Neuronal stem cell (in vitro differentiated cells): ENCODE measurements at regions not wholly inside any gene's neighbourhood (a gene's known extent, or its start where the extent isn't known, plus 50 kb on each side); places are given as distances from the start of the nearest gene placed in this dataset.

Experiments used
- DNase-seq: peaks from one replicate; pipeline ENCODE4 v3.0.0-alpha.2; 2013; ENCODE audit warnings: low spot score
- H2AFZ ChIP-seq: one replicate; pipeline ENCODE4 v1.6.1; 2013; ENCODE audit warnings: mild to moderate bottlenecking, low read length, inconsistent platforms
- H2AK5ac ChIP-seq: 2 replicates; pipeline ENCODE4 v1.6.1; 2013; ENCODE audit warnings: low read depth, mild to moderate bottlenecking, inconsistent platforms, low read length, moderate library complexity, mixed read lengths
- H2BK120ac ChIP-seq: 2 replicates; pipeline ENCODE4 v1.6.1; 2013; ENCODE audit warnings: low read depth, mild to moderate bottlenecking, inconsistent platforms, low read length, moderate library complexity, mixed read lengths
- H2BK12ac ChIP-seq: one replicate; pipeline ENCODE4 v1.6.1; 2013; ENCODE audit warnings: low read length, inconsistent platforms
- H2BK15ac ChIP-seq: 2 replicates; pipeline ENCODE4 v1.6.1; 2013; ENCODE audit warnings: mild to moderate bottlenecking, low read length, inconsistent platforms, mixed read lengths
- H2BK5ac ChIP-seq: one replicate; pipeline ENCODE4 v1.6.1; 2013; ENCODE audit warnings: inconsistent platforms, mild to moderate bottlenecking, low read length, moderate library complexity
- H3K14ac ChIP-seq: one replicate; pipeline ENCODE4 v1.6.1; 2013; ENCODE audit warnings: low read length, inconsistent platforms
- H3K18ac ChIP-seq: 2 replicates; pipeline ENCODE4 v1.6.1; 2013; ENCODE audit warnings: low read length, inconsistent platforms
- H3K23ac ChIP-seq: 2 replicates; pipeline ENCODE4 v1.6.1; 2013; ENCODE audit warnings: low read depth, mild to moderate bottlenecking, mixed read lengths, low read length, inconsistent platforms; ENCODE audit not compliant: poor library complexity
- H3K27ac ChIP-seq: replicated peaks from 3 replicates; pipeline ENCODE4 v1.5.1; 2013; ENCODE audit warnings: low read length, inconsistent platforms
- H3K27me3 ChIP-seq, 3 experiments: 2 replicates each; pipeline ENCODE4 v1.6.1; 2013; ENCODE audit warnings: low read length in 3 of 3, mild to moderate bottlenecking in 2 of 3, inconsistent platforms in 1 of 3, low read depth in 1 of 3, mixed read lengths in 1 of 3, moderate library complexity in 1 of 3; ENCODE audit not compliant: control insufficient read depth in 3 of 3, insufficient read depth in 3 of 3
- H3K36me3 ChIP-seq, 2 donors: replicated peaks in 1 of 2; 2 replicates each; pipeline ENCODE4 v1.6.1; 2013; ENCODE audit warnings: low read length in 2 of 2; ENCODE audit not compliant: control insufficient read depth in 2 of 2, insufficient read depth in 2 of 2
- H3K4ac ChIP-seq: 2 replicates; pipeline ENCODE4 v1.6.1; 2013; ENCODE audit warnings: inconsistent platforms, mild to moderate bottlenecking, low read length, moderate library complexity
- H3K4me1 ChIP-seq, 2 donors: 1 replicate in 1 of 2; 2 replicates in 1 of 2; pipeline ENCODE4 v1.6.1; 2013; ENCODE audit warnings: low read length in 2 of 2, low read depth in 1 of 2; ENCODE audit not compliant: control insufficient read depth in 2 of 2, insufficient read depth in 1 of 2
- H3K4me2 ChIP-seq: one replicate; pipeline ENCODE4 v1.6.1; 2013; ENCODE audit warnings: mild to moderate bottlenecking, low read length, inconsistent platforms; ENCODE audit not compliant: insufficient read depth, poor library complexity, severe bottlenecking
- H3K4me3 ChIP-seq, 2 donors: 2 replicates each; pipeline ENCODE4 v1.5.1; 2013; ENCODE audit warnings: low read length in 2 of 2, mild to moderate bottlenecking in 2 of 2, inconsistent platforms in 1 of 2, moderate library complexity in 1 of 2
- H3K79me1 ChIP-seq: one replicate; pipeline ENCODE4 v1.6.1; 2013; ENCODE audit warnings: low read depth, mild to moderate bottlenecking, inconsistent platforms, low read length, moderate library complexity
- H3K9ac ChIP-seq: one replicate; pipeline ENCODE4 v1.6.1; 2013; ENCODE audit warnings: mild to moderate bottlenecking, low read depth, low read length, inconsistent platforms; ENCODE audit not compliant: poor library complexity
- H3K9me3 ChIP-seq, 2 donors: replicated peaks in 1 of 2; 2 replicates each; pipeline versions ENCODE3 to v1.6.1; 2013; ENCODE audit warnings: low read length in 2 of 2, mild to moderate bottlenecking in 2 of 2, inconsistent platforms in 1 of 2, low read depth in 1 of 2, mixed read lengths in 1 of 2, moderate library complexity in 1 of 2; ENCODE audit not compliant: control insufficient read depth in 2 of 2, insufficient read depth in 1 of 2
- H4K8ac ChIP-seq: one replicate; pipeline ENCODE4 v1.6.1; 2013; ENCODE audit warnings: low read depth, mild to moderate bottlenecking, inconsistent platforms, low read length, moderate library complexity
- H4K91ac ChIP-seq: one replicate; pipeline ENCODE4 v1.6.1; 2013; ENCODE audit warnings: low read length, low read depth, mild to moderate bottlenecking, inconsistent platforms; ENCODE audit not compliant: poor library complexity
- WGBS, 2 donors: extraction: QIAGEN DNeasy Blood & Tissue Kit; methylation state at CpG; one replicate each; pipeline ENCODE4 v1.1.7; 2013; ENCODE audit warnings: missing lambda C conversion rate in 2 of 2, mixed read lengths in 1 of 2; ENCODE audit not compliant: insufficient read length in 2 of 2, insufficient replicate concordance in 1 of 2; ENCODE audit errors: extremely low coverage in 2 of 2; 5-methylcytosine and 5-hydroxymethylcytosine counted together

- Histone ChIP-seq H2BK15ac (no peak overlapping the region), H3K4me3 (no peak overlapping the region), H3K4ac (no peak overlapping the region), H3K4me1 (no peaks in the 10 kb centered on the region), H2BK120ac (no peak overlapping the region), H4K8ac (no peak overlapping the region), H2AFZ (no peak overlapping the region), H3K36me3 (no peaks in the 10 kb centered on the region), H3K9ac (no peak overlapping the region), H3K79me1 (no peaks in the 10 kb centered on the region), H2BK12ac (no peak overlapping the region), H3K23ac (no peak overlapping the region), H3K27me3 (no peaks in the 10 kb centered on the region), H2AK5ac (no peak overlapping the region), H2BK5ac (no peak overlapping the region), H4K91ac (no peak overlapping the region), H3K9me3 (no peaks in the 10 kb centered on the region), H3K27ac (no peak overlapping the region), H3K18ac (no peak overlapping the region), H3K4me2 (no peak overlapping the region), H3K14ac (no peak overlapping the region)
- WGBS, 2 donors: no CpG with 5 or more reads among the region's 1 CpG
- DNase-seq: no peak
Measured at GRCh38 chrX:44025555-44025954, 52.4 kb upstream of the NDP start.
